Mesodermal cell (in vitro differentiated cells): ENCODE measurements at regions not wholly inside any gene's neighbourhood (a gene's known extent, or its start where the extent isn't known, plus 50 kb on each side); places are given as distances from the start of the nearest gene placed in this dataset.

ENCODE experiments used
- H3K27ac ChIP-seq: 2 replicates; pipeline ENCODE4 v1.7.0; 2013; ENCODE audit warnings: mild to moderate bottlenecking, low read depth, low read length, moderate library complexity; ENCODE audit not compliant: severe bottlenecking
- H3K36me3 ChIP-seq: 2 replicates; pipeline ENCODE4 v1.7.1; 2013; ENCODE audit warnings: mild to moderate bottlenecking, low read length, moderate library complexity; ENCODE audit not compliant: control insufficient read depth, insufficient read depth
- H3K4me1 ChIP-seq: one replicate; pipeline ENCODE4 v1.7.1; 2013; ENCODE audit warnings: mild to moderate bottlenecking, low read length; ENCODE audit not compliant: insufficient read depth, control insufficient read depth, poor library complexity, severe bottlenecking
- H3K4me3 ChIP-seq: 2 replicates; pipeline ENCODE4 v1.7.0; 2013; ENCODE audit warnings: low read length, control low read depth, mild to moderate bottlenecking; ENCODE audit not compliant: insufficient read depth, poor library complexity, severe bottlenecking; ENCODE audit errors: extremely low read depth
- H3K9me3 ChIP-seq: 2 replicates; pipeline ENCODE4 v1.7.1; 2013; ENCODE audit warnings: mild to moderate bottlenecking, low read length, moderate library complexity; ENCODE audit not compliant: control insufficient read depth
- WGBS, 2 experiments: methylation state at CpG; one replicate each; pipeline ENCODE4 v1.1.5; 2013; ENCODE audit warnings: missing lambda C conversion rate in 2 of 2; ENCODE audit not compliant: insufficient coverage in 2 of 2; 5-methylcytosine and 5-hydroxymethylcytosine counted together

- Histone ChIP-seq H3K27ac (no peak overlapping the region), H3K4me3 (no peak overlapping the region), H3K4me1 (peaks cover 9% of the 10 kb centered on the region), H3K9me3 (no peaks in the 10 kb centered on the region), H3K36me3 (no peaks in the 10 kb centered on the region)
- WGBS, 2 experiments, result 96 to 100% methylated on average over 2 to 3 of the region's 5 CpGs
Measured at GRCh38 chr2:20150110-20150706, 74.7 kb downstream of the SDC1 start.

- WGBS, 2 experiments, result 81 to 88% methylated on average over 4 of the region's 5 CpGs
- H3K9me3 ChIP-seq, result no peaks in the 10 kb centered on the region
- H3K4me3 ChIP-seq, result no peak overlapping the region
- H3K27ac ChIP-seq, result peak overlapping the region; percentile 85
- H3K4me1 ChIP-seq, result peaks cover 9% of the 10 kb centered on the region
- H3K36me3 ChIP-seq, result no peaks in the 10 kb centered on the region
Measured at GRCh38 chr2:20149703-20150030, 75.3 kb downstream of the SDC1 start.

GRCh38 chr2:20148923-20149702, 75.8 kb downstream of the SDC1 start:
- H3K4me3 ChIP-seq, result no peak overlapping the region

GRCh38 chr2:20148426-20148922, 76.5 kb downstream of the SDC1 start:
- Histone ChIP-seq H3K36me3 (no peaks in the 10 kb centered on the region), H3K27ac (peak overlapping the region; percentile 85), H3K4me1 (peaks cover 9% of the 10 kb centered on the region), H3K4me3 (no peak overlapping the region), H3K9me3 (no peaks in the 10 kb centered on the region)
- 25 to 58% methylated on average over 2 to 3 of the region's 5 CpGs for WGBS, 2 experiments

More at GRCh38 chr2:20148923-20149702, 75.8 kb downstream of the SDC1 start:
- Histone ChIP-seq H3K27ac (peak overlapping the region; percentile 85), H3K4me1 (peaks cover 9% of the 10 kb centered on the region), H3K36me3 (no peaks in the 10 kb centered on the region), H3K9me3 (no peaks in the 10 kb centered on the region)
- WGBS, 2 experiments, result 47 to 54% methylated on average over 9 of the region's 12 CpGs

- H3K36me3 ChIP-seq, result no peaks in the 10 kb centered on the region
- H3K4me1 ChIP-seq, result peaks cover 9% of the 10 kb centered on the region
- no peaks in the 10 kb centered on the region for H3K9me3 ChIP-seq
- H3K27ac ChIP-seq, result no peak overlapping the region
- WGBS, 2 experiments, result 100% methylated on average over 1 of the region's 3 CpGs
- no peak overlapping the region for H3K4me3 ChIP-seq
Measured at GRCh38 chr2:20147351-20147750, 77.6 kb downstream of the SDC1 start.

- WGBS, 2 experiments, result 83 to 100% methylated on average over 1 of the region's 2 CpGs
- Histone ChIP-seq H3K9me3 (no peaks in the 10 kb centered on the region), H3K36me3 (no peaks in the 10 kb centered on the region), H3K4me1 (peaks cover 13% of the 10 kb centered on the region), H3K27ac (no peak overlapping the region), H3K4me3 (no peak overlapping the region)
Measured at GRCh38 chr2:20146401-20146800, 78.5 kb downstream of the SDC1 start.

- Histone ChIP-seq H3K27ac (no peak overlapping the region), H3K4me3 (no peak overlapping the region), H3K4me1 (peaks cover 16% of the 10 kb centered on the region), H3K9me3 (no peaks in the 10 kb centered on the region), H3K36me3 (no peaks in the 10 kb centered on the region)
- 68 to 69% methylated on average over 7 of the region's 11 CpGs for WGBS, 2 experiments
Measured at GRCh38 chr2:20145497-20146193, 79.3 kb downstream of the SDC1 start.

GRCh38 chr2:20144861-20145260, 80.1 kb downstream of the SDC1 start:
- no peak overlapping the region for H3K27ac ChIP-seq
- H3K4me3 ChIP-seq, result no peak overlapping the region
- WGBS, 2 experiments, result 94% methylated on average over 4 to 5 of the region's 6 CpGs
- peaks cover 18% of the 10 kb centered on the region for H3K4me1 ChIP-seq
- no peaks in the 10 kb centered on the region for H3K36me3 ChIP-seq
- H3K9me3 ChIP-seq, result no peaks in the 10 kb centered on the region

GRCh38 chr2:20144196-20144595, 80.7 kb downstream of the SDC1 start:
- Histone ChIP-seq H3K36me3 (no peaks in the 10 kb centered on the region), H3K27ac (no peak overlapping the region), H3K4me3 (no peak overlapping the region), H3K9me3 (no peaks in the 10 kb centered on the region), H3K4me1 (peaks cover 22% of the 10 kb centered on the region)
- 100% methylated on average over 1 of the region's 1 CpG; no CpG with 5 or more reads in 1 of the 2 experiments for WGBS, 2 experiments

GRCh38 chr2:20143263-20143662, 81.7 kb downstream of the SDC1 start:
- Histone ChIP-seq H3K4me3 (no peak overlapping the region), H3K27ac (no peak overlapping the region), H3K9me3 (no peaks in the 10 kb centered on the region), H3K36me3 (no peaks in the 10 kb centered on the region), H3K4me1 (peaks cover 25% of the 10 kb centered on the region)
- WGBS, 2 experiments, result 78 to 100% methylated on average over 4 of the region's 5 CpGs
